GM19238 (cell line): ENCODE measurements at regions not wholly inside any gene's neighbourhood (a gene's known extent, or its start where the extent isn't known, plus 50 kb on each side); places are given as distances from the start of the nearest gene placed in this dataset.
"Not testable (repeated sequence)": the region's sequence is repeated elsewhere in the genome, so short reads cannot be mapped to it uniquely, and the experiment has no call there.

Experiments used
- DNase-seq: peaks from one replicate; pipeline ENCODE4 v3.0.0; 2011; ENCODE audit warnings: low spot score; ENCODE audit not compliant: insufficient read length

DNA sequence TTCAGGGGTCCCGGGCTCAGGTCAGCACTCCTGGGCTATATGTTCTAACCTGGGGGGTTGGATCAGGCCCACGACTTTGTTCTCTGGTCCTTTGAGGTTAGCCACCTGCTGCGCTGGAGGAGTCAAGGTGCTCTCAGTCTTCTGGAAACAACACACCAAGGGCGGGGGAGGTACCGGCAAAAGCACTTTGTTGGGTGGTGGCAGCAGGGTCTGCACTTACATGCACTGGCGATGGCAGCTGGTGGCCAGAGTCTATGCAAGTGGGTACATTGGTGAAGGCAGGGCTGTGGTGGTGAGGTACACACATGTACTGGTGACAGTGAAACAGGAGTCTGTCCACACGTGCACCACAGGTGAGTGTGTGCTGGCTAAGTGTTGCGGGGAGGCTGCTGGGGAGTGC, 194.2 kb upstream of the MAGI2 start:
- DNase-seq = no peak

DNA sequence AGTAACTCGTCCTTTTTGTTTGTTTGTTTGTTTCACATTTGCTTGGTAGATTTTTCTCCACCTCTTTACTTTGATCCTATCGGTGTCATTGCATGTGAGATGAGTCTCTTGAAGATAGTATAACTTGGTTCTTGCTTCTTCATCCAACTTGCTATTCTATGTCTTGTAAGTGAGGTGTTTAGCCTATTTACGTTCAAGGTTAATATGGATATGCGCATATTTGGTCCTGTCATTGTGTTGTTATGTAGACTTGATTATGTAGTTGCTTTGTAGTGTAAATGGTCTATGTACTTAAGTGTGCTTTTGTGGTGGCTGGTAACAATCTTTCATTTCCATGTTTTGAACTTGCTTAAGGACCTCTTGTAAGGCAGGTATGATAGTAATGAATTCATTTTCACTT, 192.8 kb upstream of the MAGI2 start:
- no peak for DNase-seq

DNA sequence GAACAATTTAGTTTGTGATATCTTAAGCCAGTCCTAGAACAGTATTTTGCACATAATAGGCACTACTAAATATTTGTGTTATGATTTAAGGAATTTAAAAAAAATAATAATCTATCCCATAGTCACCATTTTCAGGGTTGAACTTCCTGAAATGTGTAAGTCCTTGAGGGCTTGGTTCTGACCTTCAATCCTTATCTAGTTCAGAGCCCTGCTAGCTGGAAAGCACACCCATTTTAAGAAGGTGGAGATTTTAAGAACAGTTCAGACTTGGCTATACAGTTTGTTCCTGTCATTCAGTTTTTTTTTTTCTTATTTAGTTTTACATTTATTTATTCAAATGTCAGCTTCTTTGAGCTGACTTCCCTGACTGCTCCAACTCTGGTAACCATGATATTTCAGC, 183.4 kb upstream of the MAGI2 start:
- no peak for DNase-seq

DNA sequence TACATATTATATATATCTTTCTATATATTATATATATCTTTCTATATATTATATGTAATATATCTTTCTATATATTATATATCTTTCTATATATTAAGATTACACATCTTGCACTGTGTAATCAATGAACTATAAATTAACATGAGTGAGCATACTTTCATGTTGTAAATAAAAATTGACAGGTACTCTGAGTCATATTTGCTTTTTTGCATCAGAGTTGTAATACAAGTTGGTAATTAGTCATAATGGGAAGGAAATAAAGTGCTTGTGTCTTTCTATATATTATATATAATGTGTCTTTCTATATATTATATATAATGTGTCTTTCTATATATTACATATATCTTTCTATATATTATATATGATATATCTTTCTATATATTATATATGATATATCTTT, 172.5 kb upstream of the MAGI2 start:
- not testable (repeated sequence) for DNase-seq

DNA sequence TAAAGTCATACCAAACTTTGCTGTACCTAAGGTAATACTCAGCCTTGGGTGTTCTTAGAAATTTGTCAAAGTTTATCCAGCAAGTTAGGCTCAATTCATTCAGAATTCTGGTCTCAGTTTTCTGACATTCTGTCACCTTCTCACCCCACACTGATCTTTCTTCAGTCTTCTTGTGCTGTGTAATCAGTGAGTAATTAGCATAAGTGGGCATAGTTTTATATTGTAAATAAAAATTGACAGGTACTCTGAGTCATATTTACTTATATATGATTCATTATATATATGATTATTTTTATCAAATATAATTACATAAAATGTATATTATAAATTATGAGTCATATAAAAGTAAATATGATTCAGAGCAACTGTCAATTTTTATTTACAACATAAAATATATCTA, 170.9 kb upstream of the MAGI2 start:
- DNase-seq = no peak

DNA sequence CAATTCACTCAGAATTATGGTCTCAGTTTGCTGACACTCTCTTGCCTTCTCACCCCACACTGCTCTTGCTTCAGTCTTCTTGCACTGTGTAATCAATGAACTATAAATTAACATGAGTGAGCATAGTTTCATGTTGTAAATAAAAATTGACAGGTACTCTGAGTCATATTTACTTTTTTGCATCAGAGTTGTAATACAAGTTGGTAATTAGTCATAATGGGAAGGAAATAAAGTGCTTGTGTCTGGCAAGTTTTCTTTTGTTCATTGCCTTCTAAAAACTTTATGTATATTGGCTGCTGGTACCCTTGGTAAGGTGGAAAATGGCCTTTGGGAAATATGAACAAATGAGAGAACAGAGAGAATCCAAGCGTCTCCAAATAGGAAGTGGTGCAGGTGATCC, 169.3 kb upstream of the MAGI2 start:
- DNase-seq = no peak

DNA sequence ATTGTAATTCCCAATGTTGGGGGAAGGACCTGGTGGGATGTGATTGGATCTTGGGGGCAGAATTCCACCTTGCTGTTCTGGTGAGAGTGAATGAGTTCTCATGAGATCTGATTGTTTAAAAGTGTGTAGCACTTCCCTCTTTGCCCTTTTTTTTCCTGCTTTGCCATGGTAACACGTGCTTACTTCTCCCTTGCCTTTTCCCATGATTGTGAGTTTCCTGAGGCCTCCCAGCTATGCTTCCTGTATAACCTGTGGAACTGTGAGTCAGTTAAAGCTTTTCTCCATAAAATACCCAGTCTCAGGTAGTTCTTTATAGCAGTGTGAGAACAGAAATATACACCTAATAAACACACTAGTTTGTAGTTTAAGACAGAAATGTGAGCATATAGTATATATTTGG, 166.8 kb upstream of the MAGI2 start:
- no peak for DNase-seq

DNA sequence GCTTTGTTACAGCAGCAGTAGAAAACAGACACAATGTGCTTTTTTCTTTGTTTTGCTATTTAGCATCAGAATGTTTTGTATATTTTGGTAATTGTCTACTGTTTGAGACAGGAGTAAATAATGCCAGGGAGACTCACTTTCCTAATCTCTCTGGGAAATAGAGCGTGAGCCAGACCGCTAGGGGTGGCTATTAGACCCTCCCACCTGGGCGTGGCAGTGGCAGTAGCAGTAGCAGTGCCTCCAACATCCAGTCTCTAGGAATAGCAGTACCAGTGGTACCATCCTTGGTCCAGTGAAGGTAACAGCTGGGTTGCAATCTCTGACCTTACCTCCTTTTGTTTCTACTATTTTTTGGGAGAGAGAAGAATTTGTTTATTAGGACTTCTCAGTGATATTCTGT, 165.7 kb upstream of the MAGI2 start:
- no peak for DNase-seq

DNA sequence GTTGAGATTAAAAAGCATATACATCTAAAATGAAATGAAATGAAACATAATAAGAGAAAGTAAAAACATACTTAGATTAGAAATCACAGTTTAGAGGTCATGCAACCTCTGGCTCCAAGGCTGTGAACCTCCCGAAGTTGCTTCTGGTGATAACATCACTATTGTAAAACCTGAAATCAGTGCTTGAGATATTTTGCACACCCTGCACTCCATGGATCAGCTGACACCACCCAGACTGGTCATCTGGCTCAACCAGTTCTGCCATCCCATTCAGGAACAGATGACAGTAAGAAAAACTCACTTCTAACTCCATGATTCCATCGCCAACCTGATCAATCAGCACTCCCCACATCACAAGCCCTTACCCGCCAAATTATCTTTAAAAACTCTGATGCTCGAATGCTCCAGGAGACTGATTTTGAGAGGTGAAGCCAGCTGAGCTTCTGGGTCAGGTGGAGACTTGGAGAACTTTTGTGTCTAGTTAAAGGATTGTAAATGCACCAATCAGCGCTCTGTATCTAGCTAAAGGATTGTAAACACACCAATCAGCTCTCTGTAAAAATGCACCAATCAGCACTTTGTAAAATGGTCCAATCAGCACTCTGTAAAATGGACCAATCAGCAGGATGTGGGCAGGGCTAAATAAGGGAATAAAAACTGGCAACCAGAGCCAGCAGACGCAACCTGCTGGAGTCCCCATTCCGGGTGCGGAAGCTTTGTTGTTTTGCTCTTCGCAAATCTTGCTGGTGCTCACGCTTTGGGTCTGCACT, 162.6 kb upstream of the MAGI2 start:
- no peak for DNase-seq

DNA sequence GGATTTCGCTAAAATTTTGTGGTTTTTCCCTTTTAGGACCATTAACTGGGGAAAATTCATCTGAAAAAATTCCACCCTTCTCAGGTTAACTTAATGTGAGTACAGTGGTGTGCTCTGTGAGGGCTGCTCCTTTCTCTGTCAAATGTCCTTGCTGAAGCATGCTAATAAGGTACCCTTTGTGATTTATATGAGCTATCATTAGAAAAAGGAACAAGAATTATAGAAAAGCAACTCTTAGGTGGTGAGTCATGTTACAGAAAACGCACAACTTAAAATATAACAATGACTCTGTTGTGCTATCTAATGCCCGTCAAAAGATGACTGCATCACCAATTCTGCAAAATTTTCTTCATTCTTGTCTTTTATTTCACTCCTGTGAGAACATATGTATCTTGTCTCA, 162.0 kb upstream of the MAGI2 start:
- DNase-seq = no peak

DNA sequence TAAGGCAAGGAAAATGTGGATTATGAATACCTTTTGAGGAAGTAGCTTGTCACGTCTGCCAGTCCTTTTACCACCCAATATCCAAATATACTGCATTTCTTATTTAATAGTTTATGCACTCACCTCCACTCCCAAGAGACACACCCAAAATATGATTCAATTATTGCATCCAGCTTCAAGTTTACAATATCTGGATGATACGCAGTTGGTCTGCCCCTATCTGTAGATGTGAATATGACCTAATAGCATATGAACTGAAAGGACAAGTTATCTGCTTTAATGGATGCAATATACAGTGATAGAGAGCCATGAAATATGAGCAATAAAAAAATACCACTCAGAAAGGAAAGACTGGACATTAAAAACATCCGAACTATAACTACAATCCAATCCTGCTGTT, 159.4 kb upstream of the MAGI2 start:
- no peak for DNase-seq

DNA sequence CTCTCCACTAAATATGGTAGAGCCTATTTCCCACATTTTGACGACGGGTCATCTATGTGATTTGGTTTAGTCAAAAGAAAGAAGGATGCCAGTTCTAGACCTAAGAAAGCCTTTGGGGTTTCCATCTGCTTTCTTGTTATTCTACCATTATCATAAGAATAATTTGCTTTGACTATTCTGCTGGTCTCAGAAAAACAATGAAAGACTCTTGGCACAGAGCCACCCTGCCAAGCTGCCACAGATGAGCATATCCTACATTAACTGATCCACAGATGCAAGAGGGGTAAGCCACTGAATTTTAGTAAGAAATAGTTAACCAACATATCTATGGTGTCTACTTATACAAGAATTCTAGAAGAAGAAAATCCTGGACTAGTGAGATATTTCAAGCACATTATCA, 158.6 kb upstream of the MAGI2 start:
- no peak for DNase-seq

DNA sequence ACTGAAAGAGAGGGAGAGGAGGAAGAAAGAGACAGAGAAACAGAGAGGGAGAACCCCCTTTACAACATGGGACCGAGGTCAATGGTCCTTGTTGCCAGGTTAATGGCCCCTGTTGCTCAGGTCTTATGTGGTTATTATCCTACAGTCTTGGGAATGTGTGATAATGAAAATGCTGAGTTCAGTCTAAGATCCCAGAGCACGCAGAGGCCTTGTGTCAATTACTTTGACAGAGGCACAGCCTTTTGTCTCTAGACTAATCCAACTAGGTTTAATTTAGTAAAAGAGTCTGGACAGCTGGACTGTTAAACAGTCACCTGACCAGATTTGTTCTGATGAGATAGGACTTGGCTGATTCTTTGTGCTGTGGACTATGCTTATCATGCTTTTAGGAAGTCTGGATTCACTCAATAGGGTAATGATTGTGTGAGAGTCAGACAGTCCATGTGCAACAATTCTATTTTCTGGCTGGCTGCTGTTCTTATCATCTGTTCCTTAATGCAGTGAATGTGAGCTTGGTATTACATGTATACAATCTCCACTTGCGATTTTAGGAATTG, 157.4 kb upstream of the MAGI2 start:
- no peak for DNase-seq

DNA sequence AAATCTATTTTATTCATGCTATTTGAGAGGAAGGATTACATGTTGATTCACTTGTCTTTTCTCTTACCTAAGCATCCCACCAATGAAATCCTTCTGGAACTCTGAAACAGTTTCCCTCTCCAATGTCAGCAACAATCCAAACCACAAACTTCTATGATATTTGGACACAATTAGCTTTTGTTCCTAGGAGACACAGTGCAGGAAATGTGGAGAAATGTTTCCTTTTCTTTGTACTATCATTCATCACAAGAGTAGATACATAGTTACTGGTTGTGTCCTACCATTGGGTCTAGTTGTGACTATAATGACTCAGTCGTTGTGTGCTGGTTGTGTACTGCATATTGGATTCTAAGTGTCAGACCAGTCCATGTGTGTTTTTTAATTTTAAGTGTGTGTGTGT, 156.8 kb upstream of the MAGI2 start:
- no peak for DNase-seq

DNA sequence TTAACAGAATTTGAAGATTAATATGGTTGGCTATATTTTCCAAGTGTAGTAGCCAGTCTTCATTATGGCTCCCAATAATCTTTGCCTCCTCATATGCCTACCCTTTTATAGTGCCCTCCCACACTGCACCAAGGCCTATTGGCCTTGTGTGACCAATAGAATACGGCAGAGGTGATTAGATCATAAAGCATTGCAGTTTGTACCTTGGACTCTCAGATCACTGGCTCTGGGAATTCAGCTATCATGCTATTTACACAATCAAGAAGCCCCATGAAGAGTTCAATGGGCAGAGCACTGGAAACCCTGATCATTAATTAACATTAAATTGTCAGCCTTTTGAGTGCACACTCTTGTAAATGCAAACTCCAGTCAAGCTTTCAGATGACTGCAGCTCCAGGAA, 154.5 kb upstream of the MAGI2 start:
- DNase-seq = no peak

DNA sequence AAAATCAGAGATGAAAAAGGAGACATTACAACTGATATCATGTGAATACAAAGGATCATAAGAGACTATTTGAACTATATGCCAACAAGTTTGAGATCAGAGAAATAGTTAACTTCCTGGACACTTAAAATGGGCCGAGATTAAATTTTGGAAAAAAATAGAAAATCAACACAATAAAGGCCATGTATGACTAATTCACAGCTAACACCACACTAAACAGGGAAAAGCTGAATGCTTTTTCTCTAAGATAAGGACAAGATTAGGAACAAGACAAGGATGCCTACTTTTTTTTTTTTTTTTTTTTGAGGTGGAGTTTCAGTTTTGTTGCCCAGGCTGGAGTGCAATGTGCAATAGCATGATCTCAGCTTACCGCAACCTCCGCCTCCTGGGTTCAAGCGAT, 151.4 kb upstream of the MAGI2 start:
- no peak for DNase-seq

DNA sequence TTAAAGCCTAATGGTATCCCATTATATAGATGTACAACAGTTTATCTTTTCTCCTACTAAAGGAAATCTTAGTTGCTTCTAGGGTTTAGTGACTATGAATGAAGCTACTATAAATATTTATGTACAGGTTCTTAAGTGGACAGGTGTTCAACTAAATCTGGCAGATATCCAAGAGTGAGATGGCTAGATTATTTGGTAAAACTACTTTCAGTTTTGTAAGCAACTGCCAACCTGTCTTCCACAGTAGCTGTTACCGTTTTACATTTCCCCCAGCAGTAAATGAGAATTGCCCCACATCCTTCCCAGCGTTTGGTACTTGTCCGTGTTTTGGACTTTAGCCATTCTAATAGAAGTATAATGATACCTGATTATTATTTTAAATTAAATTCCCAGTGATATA, 144.9 kb upstream of the MAGI2 start:
- no peak for DNase-seq

DNA sequence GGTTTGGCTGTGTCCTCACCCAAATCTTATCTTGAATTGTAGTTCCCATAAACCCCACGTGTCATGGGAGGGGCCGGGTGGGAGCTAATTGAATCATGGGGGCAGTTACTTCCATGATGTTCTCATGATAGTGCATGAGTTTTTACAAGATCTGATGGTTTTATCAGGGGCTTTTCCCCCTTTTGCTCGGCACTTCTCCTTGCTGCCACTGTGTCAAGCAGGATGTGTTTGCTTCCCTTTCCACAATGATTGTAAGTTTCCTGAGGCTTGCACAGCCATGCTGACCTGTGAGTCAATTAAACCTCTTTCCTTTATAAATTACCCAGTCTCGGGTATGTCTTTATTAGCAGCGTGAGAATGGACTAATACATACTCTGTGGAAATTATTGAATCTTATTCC, 141.2 kb upstream of the MAGI2 start:
- DNase-seq = not testable (repeated sequence)

DNA sequence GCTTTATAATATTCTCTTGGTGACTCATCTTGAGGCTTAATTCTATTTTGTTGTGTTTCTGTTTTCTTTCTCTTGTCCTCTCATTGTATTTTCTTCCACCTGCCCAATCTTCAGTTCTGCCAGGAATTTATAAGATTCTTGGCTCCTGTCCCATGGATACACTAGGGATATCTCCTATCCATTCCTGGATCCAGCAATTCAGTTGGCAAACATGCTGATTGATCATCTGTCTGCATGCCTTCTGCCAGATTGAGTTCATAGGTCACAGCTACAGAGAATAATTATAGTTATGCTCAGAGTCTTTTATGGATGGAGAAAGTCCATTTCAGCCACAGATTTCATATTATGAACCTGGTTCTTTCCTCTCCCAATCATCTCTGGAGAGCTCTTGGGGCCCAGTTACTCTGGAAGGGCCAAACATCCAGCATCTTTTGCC, 140.4 kb upstream of the MAGI2 start:
- DNase-seq = no peak

DNA sequence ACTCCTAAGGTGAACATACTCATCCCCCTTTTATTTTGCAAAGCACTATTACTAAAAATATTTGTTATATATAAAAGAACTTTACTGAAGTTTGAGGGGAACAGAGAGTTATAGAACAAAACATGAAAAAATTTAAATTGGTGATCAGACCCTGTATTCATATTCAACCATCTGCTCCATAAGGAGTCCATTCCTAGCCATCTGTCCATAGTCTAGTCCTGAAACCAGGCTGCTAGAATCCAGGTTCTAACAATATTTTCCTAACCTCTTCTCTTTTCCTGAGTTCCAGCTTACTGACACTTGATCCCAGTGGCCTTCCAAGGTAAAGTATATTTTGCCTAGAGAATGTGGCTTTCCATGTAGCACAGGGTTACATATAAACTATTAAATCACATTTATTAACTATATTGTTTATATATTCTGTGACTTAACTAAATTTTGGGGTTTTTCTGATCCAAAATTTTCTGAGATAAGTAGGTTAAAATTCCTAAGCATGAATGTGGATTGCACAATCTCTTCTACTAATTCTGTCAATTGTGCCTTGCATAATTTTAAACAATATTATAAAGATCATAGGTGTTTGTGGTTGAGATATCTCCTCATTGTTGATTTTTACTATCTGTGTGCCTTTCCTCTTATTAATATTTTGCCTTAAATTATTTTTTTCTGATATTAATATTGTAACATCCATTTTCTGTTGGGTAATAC, 137.6 kb upstream of the MAGI2 start:
- no peak for DNase-seq

DNA sequence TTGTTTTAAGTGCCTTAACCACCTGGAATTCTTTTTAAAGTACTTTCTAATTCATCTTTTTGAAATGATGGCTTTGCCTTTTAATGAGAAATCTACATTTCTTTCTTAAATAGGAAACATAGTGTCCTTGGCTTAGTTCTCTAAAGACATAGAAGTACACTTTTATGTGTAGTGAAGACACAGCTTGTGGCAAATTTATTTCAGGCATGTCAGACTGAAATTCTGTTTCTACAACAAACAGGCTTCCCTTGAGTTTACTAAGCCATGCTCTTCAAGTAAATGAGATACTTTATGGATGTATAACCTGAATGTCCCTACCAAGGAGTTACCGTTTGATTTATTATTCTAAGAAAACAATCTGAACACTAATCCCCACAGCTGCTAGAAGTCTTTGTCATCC, 136.9 kb upstream of the MAGI2 start:
- no peak for DNase-seq

DNA sequence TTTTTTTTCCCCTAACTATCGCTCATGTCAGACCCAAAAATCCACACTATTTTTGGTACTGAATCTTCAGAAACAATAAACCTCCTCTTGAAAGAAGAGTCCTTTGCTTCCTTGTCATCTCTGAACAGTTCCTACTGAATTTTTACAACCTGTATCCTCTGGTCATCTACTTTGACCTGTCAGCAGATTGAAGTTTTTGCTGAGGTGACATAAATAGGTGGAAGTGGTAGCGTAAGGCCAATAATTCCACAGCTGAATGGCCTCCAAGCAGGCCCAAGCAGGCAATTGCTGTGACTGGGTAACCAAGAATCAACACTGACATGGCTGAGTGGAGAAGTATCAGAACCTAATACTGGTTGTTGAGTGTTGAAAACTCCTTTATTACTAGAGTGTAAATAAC, 117.4 kb upstream of the MAGI2 start:
- no peak for DNase-seq
